ENCODE measurements at regions not wholly inside any gene's neighbourhood (a gene's known extent, or its start where the extent isn't known, plus 50 kb on each side); places are given as distances from the start of the nearest gene placed in this dataset.
A peak's percentile ranks its signal among the peaks of the same experiment; 100 is the strongest.

- Mint-ChIP-seq H3K4me1 (ENCODE audit: low read depth in 2 of 2) (no peaks in the 10 kb centered on the region), H3K27me3 (no peaks in the 10 kb centered on the region), H3K9me3 (peaks cover 8 to 14% of the 10 kb centered on the region in 2 donors), H3K27ac (no peak overlapping the region), H3K36me3 (ENCODE audit: insufficient read depth) (no peaks in the 10 kb centered on the region), H3K4me3 (no peak overlapping the region)
- no peak for DNase-seq
- no peak for ATAC-seq (replicated peaks)
Observed at GRCh38 chr3:144407335-144407734, 435.7 kb downstream of the DIPK2A start.

GRCh38 chr3:144409319-144409718 is 437.7 kb downstream of the DIPK2A start:
- Mint-ChIP-seq H3K4me1 (ENCODE audit: low read depth in 2 of 2) (no peaks in the 10 kb centered on the region), H3K4me3 (no peak overlapping the region), H3K36me3 (ENCODE audit: insufficient read depth) (no peaks in the 10 kb centered on the region), H3K9me3 (peaks cover 6 to 10% of the 10 kb centered on the region in 2 donors), H3K27me3 (no peaks in the 10 kb centered on the region), H3K27ac (no peak overlapping the region)
- ATAC-seq (replicated peaks): no peak
- DNase-seq: no peak

- peaks cover 6 to 10% of the 10 kb centered on the region in 2 donors for H3K9me3 Mint-ChIP-seq
- no peak for DNase-seq
- no peaks in the 10 kb centered on the region for H3K4me1 Mint-ChIP-seq (ENCODE audit: low read depth in 2 of 2)
- H3K4me3 Mint-ChIP-seq: no peak overlapping the region
- H3K27me3 Mint-ChIP-seq: no peaks in the 10 kb centered on the region
- H3K27ac Mint-ChIP-seq: no peak overlapping the region
- no peak for ATAC-seq (replicated peaks)
- H3K36me3 Mint-ChIP-seq (ENCODE audit: insufficient read depth): no peaks in the 10 kb centered on the region
Observed at GRCh38 chr3:144413068-144413467, 441.4 kb downstream of the DIPK2A start.

DNA sequence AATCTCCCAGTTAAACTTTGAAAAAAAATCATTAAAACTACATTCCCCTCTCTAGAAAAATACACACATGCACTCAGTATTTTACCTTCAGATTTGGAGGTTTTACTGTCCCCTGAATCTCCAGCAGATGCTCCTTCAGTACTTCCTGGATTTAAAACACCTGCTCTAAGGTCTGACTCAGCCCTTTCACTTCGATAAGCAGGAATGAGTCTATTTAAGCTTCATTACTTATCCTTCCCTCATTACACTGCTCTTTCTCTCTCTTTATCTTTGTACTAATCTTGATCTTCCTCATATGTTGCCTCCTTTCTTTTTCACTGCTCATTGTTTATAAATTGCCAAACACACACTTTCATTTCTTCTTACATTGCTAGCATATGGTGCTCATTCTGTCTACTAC is 443.9 kb downstream of the DIPK2A start:
- H3K4me3 Mint-ChIP-seq: no peak overlapping the region
- no peak for DNase-seq
- H3K9me3 Mint-ChIP-seq: peaks cover 3 to 10% of the 10 kb centered on the region in 2 donors
- ATAC-seq (replicated peaks): no peak
- H3K4me1 Mint-ChIP-seq (ENCODE audit: low read depth in 2 of 2): no peaks in the 10 kb centered on the region
- H3K27ac Mint-ChIP-seq: no peak overlapping the region
- H3K36me3 Mint-ChIP-seq (ENCODE audit: insufficient read depth): no peaks in the 10 kb centered on the region
- H3K27me3 Mint-ChIP-seq: no peaks in the 10 kb centered on the region

DNA sequence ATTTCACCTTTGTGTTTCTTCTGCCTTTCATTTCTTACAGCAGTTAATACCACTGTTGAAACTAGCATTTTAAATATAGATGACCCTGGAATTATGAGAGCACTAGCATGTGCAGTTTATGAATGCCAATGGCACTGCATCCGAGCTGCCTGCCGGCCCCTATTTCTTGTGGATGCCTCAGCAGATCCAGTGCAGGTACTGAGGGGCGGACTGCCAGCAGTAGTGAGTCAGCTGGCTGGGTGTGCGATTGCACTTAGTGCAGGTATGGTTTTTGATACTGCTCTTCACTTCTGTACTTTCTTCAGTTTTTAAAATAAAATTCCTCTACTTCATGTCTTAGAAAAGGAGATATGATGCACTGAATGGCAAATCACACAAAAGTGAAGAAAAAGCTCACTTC is 453.0 kb downstream of the DIPK2A start:
- Mint-ChIP-seq H3K4me3 (no peak overlapping the region), H3K36me3 (ENCODE audit: insufficient read depth) (no peaks in the 10 kb centered on the region), H3K9me3 (no peaks in the 10 kb centered on the region), H3K27ac (no peak overlapping the region), H3K27me3 (no peaks in the 10 kb centered on the region), H3K4me1 (ENCODE audit: low read depth in 2 of 2) (no peaks in the 10 kb centered on the region)
- ATAC-seq (replicated peaks): no peak
- DNase-seq: no peak

GRCh38 chr3:144426366-144426765 is 454.7 kb downstream of the DIPK2A start:
- no peak for ATAC-seq (replicated peaks)
- DNase-seq: no peak
- Mint-ChIP-seq H3K4me3 (no peak overlapping the region), H3K9me3 (no peaks in the 10 kb centered on the region), H3K27me3 (no peaks in the 10 kb centered on the region), H3K36me3 (ENCODE audit: insufficient read depth) (no peaks in the 10 kb centered on the region), H3K4me1 (ENCODE audit: low read depth in 2 of 2) (no peaks in the 10 kb centered on the region), H3K27ac (no peak overlapping the region)

DNA sequence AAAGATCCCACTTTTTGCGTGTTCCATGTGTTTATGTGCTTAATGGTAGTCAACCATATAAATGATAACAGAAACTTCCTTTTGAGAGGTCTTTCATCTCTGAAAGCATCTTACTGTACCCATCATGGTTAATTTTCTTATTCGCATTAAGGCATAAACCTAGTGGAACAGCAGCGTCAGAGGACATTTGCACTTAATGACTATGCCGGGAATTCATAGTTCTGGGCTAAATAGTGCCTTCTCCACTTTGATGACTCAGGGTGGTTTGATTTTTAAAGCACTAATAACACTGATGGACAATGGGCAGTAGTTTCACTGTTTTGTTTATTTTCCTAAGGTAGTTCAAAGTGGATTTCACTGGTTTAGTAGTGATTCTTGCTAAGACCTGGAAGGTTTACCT is 455.3 kb downstream of the DIPK2A start:
- Mint-ChIP-seq H3K27ac (no peak overlapping the region), H3K36me3 (ENCODE audit: insufficient read depth) (no peaks in the 10 kb centered on the region), H3K9me3 (no peaks in the 10 kb centered on the region), H3K4me1 (ENCODE audit: low read depth in 2 of 2) (no peaks in the 10 kb centered on the region), H3K27me3 (no peaks in the 10 kb centered on the region), H3K4me3 (no peak overlapping the region)
- no peak for DNase-seq
- ATAC-seq (replicated peaks): no peak

DNA sequence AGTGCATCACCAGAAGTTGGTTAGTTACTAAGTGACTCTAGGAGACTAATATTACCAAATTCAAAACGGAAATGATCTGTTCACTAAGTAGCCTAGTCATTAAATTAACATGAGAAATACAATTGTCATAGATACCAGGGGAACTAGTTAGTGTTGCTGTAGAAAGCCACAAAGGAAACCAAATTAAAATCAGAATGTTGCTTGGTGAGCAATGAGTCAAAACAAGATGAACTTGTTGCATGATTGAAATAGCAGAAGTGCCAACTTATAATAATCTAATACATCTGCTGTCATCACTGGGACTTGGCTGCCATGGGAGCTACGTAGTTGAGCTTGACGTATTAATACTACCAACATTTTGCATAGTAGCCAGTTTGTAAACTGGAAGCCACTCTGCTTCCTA is 458.1 kb downstream of the DIPK2A start:
- no peak for DNase-seq
- no peak overlapping the region for H3K4me3 Mint-ChIP-seq
- H3K27ac Mint-ChIP-seq: no peak overlapping the region
- no peaks in the 10 kb centered on the region for H3K27me3 Mint-ChIP-seq
- no peaks in the 10 kb centered on the region for H3K36me3 Mint-ChIP-seq (ENCODE audit: insufficient read depth)
- no peaks in the 10 kb centered on the region for H3K9me3 Mint-ChIP-seq
- ATAC-seq (replicated peaks): peak; percentile 37
- no peaks in the 10 kb centered on the region for H3K4me1 Mint-ChIP-seq (ENCODE audit: low read depth in 2 of 2)

DNA sequence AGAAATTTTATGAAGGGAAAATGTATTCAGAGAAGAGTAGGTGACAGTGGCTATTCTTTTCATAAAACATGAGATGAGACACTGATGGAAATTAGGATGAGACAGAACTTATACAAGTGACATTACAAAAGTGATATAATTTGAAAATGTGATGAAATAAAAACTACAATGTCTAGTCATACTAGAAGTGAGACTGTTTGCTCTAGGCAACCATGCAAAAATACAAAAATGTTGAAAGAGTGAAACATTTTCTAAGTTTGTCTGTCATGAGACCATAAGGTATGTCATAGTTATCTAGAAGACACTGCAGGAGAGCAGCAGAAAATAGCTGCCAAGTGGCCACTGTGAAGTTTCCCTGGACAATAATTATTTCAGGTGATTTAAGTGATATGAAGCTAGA is 459.5 kb downstream of the DIPK2A start:
- no peak for DNase-seq
- Mint-ChIP-seq H3K4me3 (no peak overlapping the region), H3K27me3 (no peaks in the 10 kb centered on the region), H3K27ac (no peak overlapping the region), H3K4me1 (ENCODE audit: low read depth in 2 of 2) (no peaks in the 10 kb centered on the region), H3K9me3 (no peaks in the 10 kb centered on the region), H3K36me3 (ENCODE audit: insufficient read depth) (no peaks in the 10 kb centered on the region)
- ATAC-seq (replicated peaks): no peak

DNA sequence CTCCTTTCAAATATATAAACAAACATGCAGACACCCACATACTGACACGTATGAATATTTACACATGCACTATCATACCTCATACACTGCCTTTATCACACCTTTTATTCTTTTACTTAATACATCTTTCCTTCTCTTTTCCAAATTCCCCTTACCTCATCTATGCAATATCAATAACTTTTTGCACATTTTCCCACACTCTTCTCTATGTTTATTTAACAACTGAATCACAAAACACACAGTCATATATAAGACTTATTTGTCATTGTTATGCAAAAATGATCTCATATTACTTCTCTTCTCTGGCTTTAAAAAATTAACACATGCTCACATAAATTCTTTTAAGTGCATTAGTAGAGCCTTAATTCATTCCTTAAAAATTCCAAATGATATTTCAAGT is 461.4 kb downstream of the DIPK2A start:
- H3K27ac Mint-ChIP-seq: no peak overlapping the region
- no peak overlapping the region for H3K4me3 Mint-ChIP-seq
- H3K4me1 Mint-ChIP-seq (ENCODE audit: low read depth in 2 of 2): no peaks in the 10 kb centered on the region
- ATAC-seq (replicated peaks): no peak
- H3K27me3 Mint-ChIP-seq: no peaks in the 10 kb centered on the region
- no peaks in the 10 kb centered on the region for H3K9me3 Mint-ChIP-seq
- no peaks in the 10 kb centered on the region for H3K36me3 Mint-ChIP-seq (ENCODE audit: insufficient read depth)
- no peak for DNase-seq

GRCh38 chr3:144437989-144438388 is 466.4 kb downstream of the DIPK2A start:
- no peaks in the 10 kb centered on the region for H3K36me3 Mint-ChIP-seq (ENCODE audit: insufficient read depth)
- no peaks in the 10 kb centered on the region for H3K9me3 Mint-ChIP-seq
- no peaks in the 10 kb centered on the region for H3K27me3 Mint-ChIP-seq
- H3K4me3 Mint-ChIP-seq: no peak overlapping the region
- DNase-seq (no peak), ATAC-seq (replicated peaks) (no peak)
- H3K4me1 Mint-ChIP-seq (ENCODE audit: low read depth in 2 of 2): no peaks in the 10 kb centered on the region
- no peak overlapping the region for H3K27ac Mint-ChIP-seq

- ATAC-seq (replicated peaks): no peak
- no peaks in the 10 kb centered on the region for H3K36me3 Mint-ChIP-seq (ENCODE audit: insufficient read depth)
- no peaks in the 10 kb centered on the region for H3K4me1 Mint-ChIP-seq (ENCODE audit: low read depth in 2 of 2)
- no peaks in the 10 kb centered on the region for H3K9me3 Mint-ChIP-seq
- DNase-seq: no peak
- H3K27me3 Mint-ChIP-seq: no peaks in the 10 kb centered on the region
- H3K27ac Mint-ChIP-seq: no peak overlapping the region
- H3K4me3 Mint-ChIP-seq: no peak overlapping the region
Observed at GRCh38 chr3:144444061-144444460, 472.4 kb downstream of the DIPK2A start.

- Mint-ChIP-seq H3K27me3 (no peaks in the 10 kb centered on the region), H3K9me3 (peaks cover 0 to 2% of the 10 kb centered on the region in 2 donors), H3K27ac (no peak overlapping the region), H3K36me3 (ENCODE audit: insufficient read depth) (no peaks in the 10 kb centered on the region), H3K4me1 (ENCODE audit: low read depth in 2 of 2) (no peaks in the 10 kb centered on the region), H3K4me3 (no peak overlapping the region)
- DNase-seq: no peak
- ATAC-seq (replicated peaks): no peak
Observed at GRCh38 chr3:144444546-144444945, 472.9 kb downstream of the DIPK2A start.

DNA sequence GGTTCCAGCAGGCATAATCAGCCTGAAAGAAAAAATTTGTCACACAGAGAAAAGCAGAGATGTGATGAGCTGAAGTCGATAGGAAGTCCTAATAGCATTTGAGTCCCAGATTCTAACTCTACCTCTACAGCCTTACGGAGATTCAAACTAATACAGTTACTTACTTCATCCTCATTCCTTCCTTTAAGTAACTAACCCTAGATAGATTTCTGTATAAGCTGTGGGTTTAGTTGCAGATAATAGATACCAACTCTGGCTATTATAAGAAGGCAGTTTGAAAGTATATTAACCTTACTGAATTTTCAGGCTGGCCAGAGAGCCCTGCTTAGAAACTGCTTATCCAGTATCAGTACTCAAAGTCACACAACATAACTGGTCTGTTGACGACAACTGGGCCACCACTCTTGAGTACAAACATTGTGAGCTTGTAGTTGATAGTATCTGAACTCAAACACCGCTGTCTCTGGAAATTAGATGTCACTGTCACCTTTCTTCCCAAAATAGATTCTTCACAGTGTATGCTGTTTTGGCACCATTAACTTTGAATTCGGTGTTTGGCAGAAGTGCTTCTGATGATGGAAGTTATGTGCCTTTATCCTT is 484.3 kb downstream of the DIPK2A start:
- H3K4me1 Mint-ChIP-seq (ENCODE audit: low read depth in 2 of 2): no peaks in the 10 kb centered on the region

GRCh38 chr3:144457758-144458157 is 486.1 kb downstream of the DIPK2A start:
- Mint-ChIP-seq H3K36me3 (ENCODE audit: insufficient read depth) (no peaks in the 10 kb centered on the region), H3K4me3 (no peak overlapping the region), H3K27me3 (no peaks in the 10 kb centered on the region), H3K9me3 (peaks cover 7 to 17% of the 10 kb centered on the region in 2 donors), H3K4me1 (ENCODE audit: low read depth in 2 of 2) (no peaks in the 10 kb centered on the region), H3K27ac (no peak overlapping the region)
- no peak for ATAC-seq (replicated peaks)
- no peak for DNase-seq

More for the DNA sequence above, 484.3 kb downstream of the DIPK2A start:
- DNase-seq (no peak), ATAC-seq (replicated peaks) (no peak)
- H3K27ac Mint-ChIP-seq: no peak overlapping the region
- H3K27me3 Mint-ChIP-seq: no peaks in the 10 kb centered on the region
- peaks cover 7 to 17% of the 10 kb centered on the region in 2 donors for H3K9me3 Mint-ChIP-seq
- H3K4me3 Mint-ChIP-seq: no peak overlapping the region
- no peaks in the 10 kb centered on the region for H3K36me3 Mint-ChIP-seq (ENCODE audit: insufficient read depth)
